ENCODE measurements at regions not wholly inside any gene's neighbourhood (a gene's known extent, or its start where the extent isn't known, plus 50 kb on each side); places are given as distances from the start of the nearest gene placed in this dataset.

GRCh38 chr16:73710526-73710925 is 586.1 kb upstream of the PSMD7 start:
- peaks cover 11% of the 10 kb centered on the region; the same call in 1 of the 2 replicates for H3K4me1 ChIP-seq (ENCODE audit: insufficient read depth, low read length)
- no peaks in the 10 kb centered on the region for H3K36me3 ChIP-seq (ENCODE audit: insufficient read depth, low read length)
- H3K9me3 ChIP-seq (ENCODE audit: control insufficient read depth, insufficient read depth, low read length), result no peaks in the 10 kb centered on the region
- no peak overlapping the region for H3K9ac ChIP-seq (ENCODE audit: low read depth, low read length)

- H3K4me1 ChIP-seq (ENCODE audit: insufficient read depth, low read length), result peaks cover 8% of the 10 kb centered on the region; the same call in 1 of the 2 replicates
- no peak overlapping the region for H3K9ac ChIP-seq (ENCODE audit: low read depth, low read length)
- no peaks in the 10 kb centered on the region for H3K36me3 ChIP-seq (ENCODE audit: insufficient read depth, low read length)
- no peaks in the 10 kb centered on the region for H3K9me3 ChIP-seq (ENCODE audit: control insufficient read depth, insufficient read depth, low read length)
Observed at GRCh38 chr16:73707863-73708262, 588.8 kb upstream of the PSMD7 start.

- Histone ChIP-seq H3K9me3 (ENCODE audit: control insufficient read depth, insufficient read depth, low read length) (no peaks in the 10 kb centered on the region), H3K9ac (ENCODE audit: low read depth, low read length) (no peak overlapping the region), H3K4me1 (ENCODE audit: insufficient read depth, low read length) (no peaks in the 10 kb centered on the region), H3K36me3 (ENCODE audit: insufficient read depth, low read length) (no peaks in the 10 kb centered on the region)
Observed at GRCh38 chr16:73703891-73704290, 592.7 kb upstream of the PSMD7 start.

GRCh38 chr16:73697336-73697735 is 599.3 kb upstream of the PSMD7 start:
- Histone ChIP-seq H3K4me1 (ENCODE audit: insufficient read depth, low read length) (peaks cover 16% of the 10 kb centered on the region; the same call in 1 of the 2 replicates), H3K36me3 (ENCODE audit: insufficient read depth, low read length) (no peaks in the 10 kb centered on the region), H3K9me3 (ENCODE audit: control insufficient read depth, insufficient read depth, low read length) (no peaks in the 10 kb centered on the region), H3K9ac (ENCODE audit: low read depth, low read length) (no peak overlapping the region)

GRCh38 chr16:73692861-73693260 is 603.8 kb upstream of the PSMD7 start:
- no peaks in the 10 kb centered on the region for H3K36me3 ChIP-seq (ENCODE audit: insufficient read depth, low read length)
- H3K9me3 ChIP-seq (ENCODE audit: control insufficient read depth, insufficient read depth, low read length), result peaks cover 4% of the 10 kb centered on the region; the same call in 1 of the 2 replicates
- peaks cover 15% of the 10 kb centered on the region; the same call in 1 of the 2 replicates for H3K4me1 ChIP-seq (ENCODE audit: insufficient read depth, low read length)
- no peak overlapping the region for H3K9ac ChIP-seq (ENCODE audit: low read depth, low read length)

- H3K36me3 ChIP-seq (ENCODE audit: insufficient read depth, low read length), result no peaks in the 10 kb centered on the region
Observed at GRCh38 chr16:73683804-73684203, 612.8 kb upstream of the PSMD7 start.

GRCh38 chr16:73672135-73672534 is 624.2 kb upstream of the ZFHX3 start:
- H3K9me3 ChIP-seq (ENCODE audit: control insufficient read depth, insufficient read depth, low read length), result no peaks in the 10 kb centered on the region
- no peaks in the 10 kb centered on the region for H3K4me1 ChIP-seq (ENCODE audit: insufficient read depth, low read length)
- H3K9ac ChIP-seq (ENCODE audit: low read depth, low read length), result no peak overlapping the region
- no peaks in the 10 kb centered on the region for H3K36me3 ChIP-seq (ENCODE audit: insufficient read depth, low read length)

More at GRCh38 chr16:73683804-73684203, 612.8 kb upstream of the PSMD7 start:
- H3K4me1 ChIP-seq (ENCODE audit: insufficient read depth, low read length), result no peaks in the 10 kb centered on the region
- H3K9ac ChIP-seq (ENCODE audit: low read depth, low read length), result no peak overlapping the region
- peaks cover 4% of the 10 kb centered on the region; the same call in 1 of the 2 replicates for H3K9me3 ChIP-seq (ENCODE audit: control insufficient read depth, insufficient read depth, low read length)

GRCh38 chr16:73670836-73671820 is 623.2 kb upstream of the ZFHX3 start:
- Histone ChIP-seq H3K9ac (ENCODE audit: low read depth, low read length) (no peak overlapping the region), H3K4me1 (ENCODE audit: insufficient read depth, low read length) (no peaks in the 10 kb centered on the region), H3K9me3 (ENCODE audit: control insufficient read depth, insufficient read depth, low read length) (no peaks in the 10 kb centered on the region), H3K36me3 (ENCODE audit: insufficient read depth, low read length) (no peaks in the 10 kb centered on the region)

- no peak overlapping the region for H3K9ac ChIP-seq (ENCODE audit: low read depth, low read length)
- H3K36me3 ChIP-seq (ENCODE audit: insufficient read depth, low read length), result no peaks in the 10 kb centered on the region
- no peaks in the 10 kb centered on the region for H3K4me1 ChIP-seq (ENCODE audit: insufficient read depth, low read length)
- no peaks in the 10 kb centered on the region for H3K9me3 ChIP-seq (ENCODE audit: control insufficient read depth, insufficient read depth, low read length)
Observed at GRCh38 chr16:73669535-73670274, 621.8 kb upstream of the ZFHX3 start.

- Histone ChIP-seq H3K9me3 (ENCODE audit: control insufficient read depth, insufficient read depth, low read length) (no peaks in the 10 kb centered on the region), H3K4me1 (ENCODE audit: insufficient read depth, low read length) (peaks cover 3% of the 10 kb centered on the region)
Observed at GRCh38 chr16:73663720-73664119, 615.8 kb upstream of the ZFHX3 start.

GRCh38 chr16:73636196-73636595 is 588.3 kb upstream of the ZFHX3 start:
- Histone ChIP-seq H3K4me1 (ENCODE audit: insufficient read depth, low read length) (no peaks in the 10 kb centered on the region), H3K9me3 (ENCODE audit: control insufficient read depth, insufficient read depth, low read length) (no peaks in the 10 kb centered on the region), H3K9ac (ENCODE audit: low read depth, low read length) (no peak overlapping the region), H3K36me3 (ENCODE audit: insufficient read depth, low read length) (no peaks in the 10 kb centered on the region)

More at GRCh38 chr16:73663720-73664119, 615.8 kb upstream of the ZFHX3 start:
- no peak overlapping the region for H3K9ac ChIP-seq (ENCODE audit: low read depth, low read length)
- H3K36me3 ChIP-seq (ENCODE audit: insufficient read depth, low read length), result no peaks in the 10 kb centered on the region

- Histone ChIP-seq H3K9me3 (ENCODE audit: control insufficient read depth, insufficient read depth, low read length) (no peaks in the 10 kb centered on the region), H3K9ac (ENCODE audit: low read depth, low read length) (no peak overlapping the region), H3K4me1 (ENCODE audit: insufficient read depth, low read length) (no peaks in the 10 kb centered on the region), H3K36me3 (ENCODE audit: insufficient read depth, low read length) (no peaks in the 10 kb centered on the region)
Observed at GRCh38 chr16:73629011-73629410, 581.1 kb upstream of the ZFHX3 start.

- no peak overlapping the region for H3K9ac ChIP-seq (ENCODE audit: low read depth, low read length)
- H3K36me3 ChIP-seq (ENCODE audit: insufficient read depth, low read length), result no peaks in the 10 kb centered on the region
- H3K4me1 ChIP-seq (ENCODE audit: insufficient read depth, low read length), result no peaks in the 10 kb centered on the region
- no peaks in the 10 kb centered on the region for H3K9me3 ChIP-seq (ENCODE audit: control insufficient read depth, insufficient read depth, low read length)
Observed at GRCh38 chr16:73617738-73618137, 569.8 kb upstream of the ZFHX3 start.

GRCh38 chr16:73616770-73617169 is 568.8 kb upstream of the ZFHX3 start:
- Histone ChIP-seq H3K9me3 (ENCODE audit: control insufficient read depth, insufficient read depth, low read length) (no peaks in the 10 kb centered on the region), H3K9ac (ENCODE audit: low read depth, low read length) (no peak overlapping the region), H3K36me3 (ENCODE audit: insufficient read depth, low read length) (no peaks in the 10 kb centered on the region), H3K4me1 (ENCODE audit: insufficient read depth, low read length) (peaks cover 5% of the 10 kb centered on the region; the same call in 1 of the 2 replicates)
